GM19023 (cell line): ENCODE measurements at regions not wholly inside any gene's neighbourhood (a gene's known extent, or its start where the extent isn't known, plus 50 kb on each side); places are given as distances from the start of the nearest gene placed in this dataset.
"Not testable (repeated sequence)": the region's sequence is repeated elsewhere in the genome, so short reads cannot be mapped to it uniquely, and the experiment has no call there.

Experiments
- ATAC-seq: cut with Tn5 transposase; IDR thresholded peaks from one replicate; pipeline ENCODE4 v1.9.1; 2021; ENCODE audit warnings: mild to moderate bottlenecking, moderate library complexity; ENCODE audit not compliant: unreplicated experiment

- ATAC-seq = no peak
Observed at GRCh38 chr5:163569284-163569683, 63.9 kb downstream of the MAT2B start.

- ATAC-seq = no peak
Observed at GRCh38 chr5:163571744-163572143, 66.3 kb downstream of the MAT2B start.

- no peak for ATAC-seq
Observed at GRCh38 chr5:163574472-163575440, 69.3 kb downstream of the MAT2B start.

- no peak for ATAC-seq
Observed at GRCh38 chr5:163578652-163579051, 73.2 kb downstream of the MAT2B start.

GRCh38 chr5:163579729-163580128 lies 74.3 kb downstream of the MAT2B start:
- ATAC-seq = no peak

GRCh38 chr5:163580516-163580915 lies 75.1 kb downstream of the MAT2B start:
- no peak for ATAC-seq

GRCh38 chr5:163583491-163584153 lies 78.2 kb downstream of the MAT2B start:
- ATAC-seq = not testable (repeated sequence)

GRCh38 chr5:163585206-163585605 lies 79.8 kb downstream of the MAT2B start:
- no peak for ATAC-seq

GRCh38 chr5:163586531-163586956 lies 81.1 kb downstream of the MAT2B start:
- no peak for ATAC-seq

GRCh38 chr5:163594951-163595350 lies 89.5 kb downstream of the MAT2B start:
- ATAC-seq = no peak

- ATAC-seq = no peak
Observed at GRCh38 chr5:163595932-163596607, 90.7 kb downstream of the MAT2B start.

GRCh38 chr5:163596608-163597315 lies 91.3 kb downstream of the MAT2B start:
- ATAC-seq = no peak

GRCh38 chr5:163604013-163604412 lies 98.6 kb downstream of the MAT2B start:
- no peak for ATAC-seq

GRCh38 chr5:163607256-163607655 lies 101.8 kb downstream of the MAT2B start:
- no peak for ATAC-seq

GRCh38 chr5:163608621-163609020 lies 103.2 kb downstream of the MAT2B start:
- no peak for ATAC-seq

GRCh38 chr5:163609910-163610309 lies 104.5 kb downstream of the MAT2B start:
- no peak for ATAC-seq

- ATAC-seq = no peak
Observed at GRCh38 chr5:163612358-163613149, 107.1 kb downstream of the MAT2B start.

GRCh38 chr5:163613150-163613442 lies 107.7 kb downstream of the MAT2B start:
- ATAC-seq = no peak

- no peak for ATAC-seq
Observed at GRCh38 chr5:163614787-163615186, 109.4 kb downstream of the MAT2B start.

GRCh38 chr5:163619273-163619934 lies 114.0 kb downstream of the MAT2B start:
- no peak for ATAC-seq
